Fibroblast of the aortic adventitia (primary cell): ENCODE measurements at regions not wholly inside any gene's neighbourhood (a gene's known extent, or its start where the extent isn't known, plus 50 kb on each side); places are given as distances from the start of the nearest gene placed in this dataset.

ENCODE experiments used
- DNase-seq: peaks from one replicate; pipeline ENCODE4 v3.0.0-alpha.2; 2010; ENCODE audit warnings: low read depth
- H3K4me3 ChIP-seq: 2 replicates; pipeline ENCODE4 v1.5.1; 2011; ENCODE audit warnings: low read depth, mild to moderate bottlenecking, control low read depth, low read length, moderate library complexity
- TF ChIP-seq, protein P1 (sequence below): IDR thresholded peaks from 2 replicates; pipeline ENCODE4 v1.5.1; 2011; ENCODE audit warnings: mild to moderate bottlenecking, low read length, control low read depth, inconsistent platforms; ENCODE audit not compliant: insufficient read depth

DNA sequence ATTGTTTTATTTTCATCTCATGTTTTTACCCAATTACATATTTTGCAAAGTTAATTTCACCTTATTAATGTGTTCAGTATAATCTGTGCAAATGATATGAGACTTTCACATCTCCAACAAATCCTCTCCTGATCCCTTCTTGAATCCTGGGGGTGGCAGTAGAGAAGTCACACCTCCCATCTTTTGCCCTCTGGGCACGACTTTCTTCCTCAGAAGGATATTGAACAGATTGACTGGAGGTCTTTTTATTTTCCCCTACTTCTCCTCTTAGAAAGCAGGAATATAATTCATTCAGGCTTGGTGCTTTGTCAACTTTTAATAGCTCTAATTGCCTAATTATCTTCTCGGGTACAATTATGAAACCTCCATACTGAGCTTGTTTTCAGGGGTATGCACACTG lies 1037.1 kb upstream of the NUDT12 start:
- H3K4me3 ChIP-seq = no peak overlapping the region
- no peak for DNase-seq
- TF ChIP-seq, protein P1, sequence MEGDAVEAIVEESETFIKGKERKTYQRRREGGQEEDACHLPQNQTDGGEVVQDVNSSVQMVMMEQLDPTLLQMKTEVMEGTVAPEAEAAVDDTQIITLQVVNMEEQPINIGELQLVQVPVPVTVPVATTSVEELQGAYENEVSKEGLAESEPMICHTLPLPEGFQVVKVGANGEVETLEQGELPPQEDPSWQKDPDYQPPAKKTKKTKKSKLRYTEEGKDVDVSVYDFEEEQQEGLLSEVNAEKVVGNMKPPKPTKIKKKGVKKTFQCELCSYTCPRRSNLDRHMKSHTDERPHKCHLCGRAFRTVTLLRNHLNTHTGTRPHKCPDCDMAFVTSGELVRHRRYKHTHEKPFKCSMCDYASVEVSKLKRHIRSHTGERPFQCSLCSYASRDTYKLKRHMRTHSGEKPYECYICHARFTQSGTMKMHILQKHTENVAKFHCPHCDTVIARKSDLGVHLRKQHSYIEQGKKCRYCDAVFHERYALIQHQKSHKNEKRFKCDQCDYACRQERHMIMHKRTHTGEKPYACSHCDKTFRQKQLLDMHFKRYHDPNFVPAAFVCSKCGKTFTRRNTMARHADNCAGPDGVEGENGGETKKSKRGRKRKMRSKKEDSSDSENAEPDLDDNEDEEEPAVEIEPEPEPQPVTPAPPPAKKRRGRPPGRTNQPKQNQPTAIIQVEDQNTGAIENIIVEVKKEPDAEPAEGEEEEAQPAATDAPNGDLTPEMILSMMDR = no peak

DNA sequence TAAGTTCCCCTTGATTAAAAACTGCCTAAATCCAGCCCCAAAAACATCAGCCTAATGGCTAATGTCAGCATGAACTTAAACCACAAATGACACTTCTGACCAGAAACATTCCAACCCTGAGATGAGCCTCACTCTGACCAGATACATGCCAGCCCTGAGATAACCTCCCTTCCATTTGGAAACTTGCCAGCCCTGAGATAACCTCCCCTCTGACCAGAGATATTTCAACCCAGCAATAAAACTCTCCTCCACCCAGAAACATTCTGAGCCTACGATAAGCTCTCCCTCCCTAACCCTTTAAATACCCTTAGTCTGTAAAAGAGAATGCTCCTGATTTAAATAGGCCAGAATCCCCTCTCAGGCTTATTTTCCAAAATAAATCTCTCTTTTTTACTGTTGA lies 1035.7 kb upstream of the NUDT12 start:
- no peak for DNase-seq
- no peak overlapping the region for H3K4me3 ChIP-seq
- TF ChIP-seq, protein P1 = no peak

- no peak for DNase-seq
- no peak overlapping the region for H3K4me3 ChIP-seq
- TF ChIP-seq, protein P1 = no peak
Observed at GRCh38 chr5:104594850-104595249, 1032.3 kb upstream of the NUDT12 start.

GRCh38 chr5:104576677-104577076 lies 1014.1 kb upstream of the NUDT12 start:
- DNase-seq = no peak
- no peak overlapping the region for H3K4me3 ChIP-seq
- TF ChIP-seq, protein P1 = no peak

GRCh38 chr5:104573949-104574709 lies 1011.5 kb upstream of the NUDT12 start:
- TF ChIP-seq, protein P1 = no peak
- no peak overlapping the region for H3K4me3 ChIP-seq
- no peak for DNase-seq

DNA sequence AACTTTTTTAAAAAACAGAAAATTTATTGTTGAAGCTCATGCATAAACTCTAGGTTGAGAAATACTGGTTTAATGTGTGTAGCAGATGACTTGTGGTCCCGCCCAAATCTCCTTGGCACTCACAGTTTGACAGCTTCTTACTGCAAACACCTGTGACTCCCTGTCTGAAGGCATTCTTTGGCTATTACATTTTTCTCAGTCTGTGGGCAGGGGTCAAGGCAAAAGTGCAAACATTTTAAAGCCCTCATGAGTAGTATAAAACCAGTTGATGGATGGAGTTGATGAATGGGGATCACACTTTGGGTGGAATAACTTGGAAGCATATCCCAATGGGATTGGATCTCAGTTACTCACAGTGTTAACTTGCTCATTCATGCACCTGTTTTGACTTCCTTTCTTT lies 1007.0 kb upstream of the NUDT12 start:
- no peak overlapping the region for H3K4me3 ChIP-seq
- TF ChIP-seq, protein P1 = no peak
- no peak for DNase-seq

DNA sequence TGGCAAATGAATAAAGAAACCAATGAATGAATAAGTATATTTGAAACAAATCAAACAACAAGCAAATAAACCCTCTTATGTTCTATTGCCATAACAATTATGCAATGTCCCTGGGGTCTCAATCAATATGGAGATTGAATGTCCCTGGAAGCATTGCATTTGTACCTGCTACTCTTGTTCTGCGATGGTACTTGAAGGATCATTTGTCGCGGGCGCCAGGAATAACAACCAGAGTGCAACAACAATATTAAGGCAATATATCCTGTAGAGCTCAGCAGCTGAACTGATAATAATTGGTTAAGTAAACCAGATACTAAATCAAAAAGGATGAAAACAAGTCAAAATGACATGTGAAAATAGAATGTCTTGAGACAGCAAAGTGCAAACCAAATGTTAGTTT lies 1001.9 kb upstream of the NUDT12 start:
- DNase-seq = no peak
- H3K4me3 ChIP-seq = no peak overlapping the region
- TF ChIP-seq, protein P1 = no peak
